Activated naive CD8-positive, alpha-beta T cell treated with anti-CD3 and anti-CD28 coated beads, Interleukin-2, amount 50 U/mL, for 16 hours (primary cell): ENCODE measurements at regions not wholly inside any gene's neighbourhood (a gene's known extent, or its start where the extent isn't known, plus 50 kb on each side); places are given as distances from the start of the nearest gene placed in this dataset.

Experiments used
- DNase-seq: peaks from one replicate; pipeline ENCODE4 v3.0.0-alpha.2; 2020; ENCODE audit warnings: low read depth, low spot score

- no peak for DNase-seq
Observed at GRCh38 chr5:74382123-74382855, 258.2 kb downstream of the ENC1 start.

- DNase-seq: no peak
Observed at GRCh38 chr5:74380193-74380592, 260.3 kb downstream of the ENC1 start.

- DNase-seq: no peak
Observed at GRCh38 chr5:74378464-74378863, 262.1 kb downstream of the ENC1 start.

DNA sequence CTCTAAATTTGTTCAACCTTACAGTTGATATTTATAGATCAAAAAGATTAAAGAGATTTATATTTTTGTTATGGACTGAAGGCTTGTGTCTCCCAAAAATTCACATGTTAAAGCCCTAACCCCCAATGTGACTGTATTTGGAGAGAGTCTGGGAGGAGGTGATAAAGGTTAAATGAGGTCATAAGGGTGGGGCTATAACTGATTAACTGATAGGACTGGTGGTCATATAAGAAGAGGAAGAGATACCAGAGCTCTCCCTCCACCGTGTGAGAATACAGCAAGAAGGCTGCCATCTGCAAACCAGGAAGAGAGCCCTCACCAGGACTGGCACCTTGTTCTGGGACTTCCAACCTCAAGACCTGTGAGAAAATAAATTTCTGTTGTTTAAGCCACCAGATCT, 264.3 kb downstream of the ENC1 start:
- no peak for DNase-seq

DNA sequence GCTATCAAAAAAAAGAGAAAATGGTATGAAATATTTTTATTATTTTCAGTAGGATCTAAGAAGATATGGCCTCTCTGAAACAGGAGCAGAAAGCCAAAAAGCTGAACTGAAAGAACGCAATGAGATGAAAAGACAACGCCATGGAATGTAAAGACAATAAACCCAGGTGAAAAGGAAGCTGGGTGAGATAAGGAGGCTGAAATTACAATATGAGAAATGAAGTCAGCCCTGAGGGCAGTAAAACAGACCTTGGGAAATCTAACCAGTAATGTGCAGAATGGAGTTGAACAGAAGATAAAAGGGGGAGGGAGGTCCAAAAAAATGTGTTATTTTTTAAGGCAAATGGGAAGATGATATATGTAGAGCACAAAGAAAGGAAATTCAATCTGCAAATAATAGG, 265.3 kb downstream of the ENC1 start:
- no peak for DNase-seq

GRCh38 chr5:74374656-74375055, 265.9 kb downstream of the ENC1 start:
- DNase-seq: no peak

- no peak for DNase-seq
Observed at GRCh38 chr5:74373076-74373475, 267.5 kb downstream of the ENC1 start.

DNA sequence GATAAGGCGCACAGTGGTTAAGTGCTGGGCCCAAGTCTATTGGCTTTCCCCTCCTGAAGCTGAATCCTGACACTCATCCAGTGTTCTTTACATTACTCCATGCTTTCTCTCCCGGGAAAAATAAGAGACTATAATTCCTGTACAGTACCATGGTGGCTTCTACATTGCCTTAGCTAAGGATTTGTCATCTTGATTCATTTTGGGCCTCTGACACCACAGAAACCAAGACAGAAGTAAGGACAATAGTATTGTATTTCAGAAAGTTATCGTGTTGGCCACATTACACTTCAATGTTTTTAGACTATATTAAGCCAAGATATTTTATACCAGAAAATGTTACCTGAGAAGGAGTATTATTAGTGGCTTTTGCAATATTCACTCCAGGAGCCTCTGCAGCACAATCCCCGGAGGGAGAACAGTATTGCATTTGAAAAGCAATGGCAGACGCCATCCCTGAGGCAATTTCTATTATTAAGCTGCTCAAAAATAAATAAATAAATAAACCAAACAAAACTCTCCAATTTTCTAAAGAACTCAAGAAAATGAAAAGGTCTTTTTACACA, 267.9 kb downstream of the ENC1 start:
- no peak for DNase-seq

- no peak for DNase-seq
Observed at GRCh38 chr5:74372051-74372450, 268.5 kb downstream of the ENC1 start.

GRCh38 chr5:74371621-74372020, 268.9 kb downstream of the ENC1 start:
- DNase-seq: no peak

GRCh38 chr5:74370168-74370567, 270.4 kb downstream of the ENC1 start:
- DNase-seq: no peak

DNA sequence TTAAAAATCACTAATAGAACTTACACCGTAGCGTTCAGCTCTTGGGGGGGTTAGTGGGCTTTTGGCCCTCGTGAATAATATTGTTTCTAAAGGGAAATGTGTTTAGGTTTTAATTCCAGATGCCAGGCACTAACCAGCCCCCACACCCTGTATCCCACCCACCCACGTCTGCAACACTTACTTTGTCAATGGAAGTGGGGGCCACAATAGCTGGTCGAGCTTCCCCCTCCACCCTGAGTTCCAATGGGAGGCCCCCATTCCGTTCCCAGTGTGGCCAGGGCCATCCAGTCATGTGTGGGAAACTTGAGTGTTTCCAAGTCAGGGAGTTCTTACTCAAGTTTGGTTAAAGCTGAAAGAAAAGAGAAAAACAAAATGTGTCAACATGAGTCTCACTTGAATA, 271.4 kb downstream of the ENC1 start:
- DNase-seq: no peak

GRCh38 chr5:74367934-74368333, 272.6 kb downstream of the ENC1 start:
- no peak for DNase-seq

GRCh38 chr5:74367241-74367733, 273.2 kb downstream of the ENC1 start:
- DNase-seq: no peak

- DNase-seq: no peak
Observed at GRCh38 chr5:74365723-74366122, 274.8 kb downstream of the ENC1 start.

DNA sequence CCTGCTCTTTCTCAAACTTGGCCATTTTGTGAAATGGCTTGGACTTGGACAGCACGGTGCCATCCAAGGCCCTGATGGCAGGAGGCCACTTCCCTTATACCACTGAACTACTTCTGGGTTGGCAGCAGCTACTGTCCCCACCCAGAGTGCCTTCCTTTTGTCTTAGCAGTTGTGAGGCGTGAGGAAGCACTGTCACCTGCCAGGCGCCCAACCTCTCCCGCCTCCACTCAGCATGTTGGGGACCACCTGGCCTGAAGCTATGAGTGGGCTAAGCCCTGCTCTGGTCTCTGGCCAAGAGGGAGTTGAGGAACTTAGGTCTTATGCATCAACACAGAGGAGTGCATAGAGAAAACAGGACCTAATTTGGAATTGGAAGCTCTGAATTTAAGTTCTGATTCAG, 276.0 kb downstream of the ENC1 start:
- DNase-seq: no peak

DNA sequence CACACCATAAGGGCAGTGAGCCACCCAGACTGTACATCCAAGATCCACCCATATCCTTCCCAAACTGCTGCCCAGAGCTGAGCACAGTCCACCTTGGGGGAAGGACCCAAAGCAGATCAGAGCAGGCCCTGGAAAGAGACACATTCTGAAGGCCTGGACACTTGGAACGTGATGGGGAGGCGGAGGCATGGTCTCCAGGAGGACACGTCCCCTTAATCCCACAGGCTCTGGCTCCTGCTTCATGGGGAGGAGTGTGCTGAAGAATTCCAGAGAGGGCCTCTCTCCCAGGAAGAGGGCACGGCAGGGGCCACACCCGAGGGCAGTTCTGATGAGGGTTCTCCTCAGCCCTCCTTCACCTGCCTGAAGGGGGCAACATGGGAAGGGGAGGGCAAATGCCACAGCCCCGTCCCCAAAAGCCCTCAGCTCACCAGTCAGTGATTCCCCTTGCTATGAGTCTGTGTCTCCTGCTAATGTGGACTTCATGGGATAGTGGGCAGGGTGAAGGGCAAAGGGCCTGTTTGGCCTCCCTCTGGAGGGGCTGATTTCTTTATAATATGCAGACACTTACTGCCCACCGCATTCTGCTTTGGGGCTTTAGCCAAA, 276.8 kb downstream of the ENC1 start:
- DNase-seq: no peak

DNA sequence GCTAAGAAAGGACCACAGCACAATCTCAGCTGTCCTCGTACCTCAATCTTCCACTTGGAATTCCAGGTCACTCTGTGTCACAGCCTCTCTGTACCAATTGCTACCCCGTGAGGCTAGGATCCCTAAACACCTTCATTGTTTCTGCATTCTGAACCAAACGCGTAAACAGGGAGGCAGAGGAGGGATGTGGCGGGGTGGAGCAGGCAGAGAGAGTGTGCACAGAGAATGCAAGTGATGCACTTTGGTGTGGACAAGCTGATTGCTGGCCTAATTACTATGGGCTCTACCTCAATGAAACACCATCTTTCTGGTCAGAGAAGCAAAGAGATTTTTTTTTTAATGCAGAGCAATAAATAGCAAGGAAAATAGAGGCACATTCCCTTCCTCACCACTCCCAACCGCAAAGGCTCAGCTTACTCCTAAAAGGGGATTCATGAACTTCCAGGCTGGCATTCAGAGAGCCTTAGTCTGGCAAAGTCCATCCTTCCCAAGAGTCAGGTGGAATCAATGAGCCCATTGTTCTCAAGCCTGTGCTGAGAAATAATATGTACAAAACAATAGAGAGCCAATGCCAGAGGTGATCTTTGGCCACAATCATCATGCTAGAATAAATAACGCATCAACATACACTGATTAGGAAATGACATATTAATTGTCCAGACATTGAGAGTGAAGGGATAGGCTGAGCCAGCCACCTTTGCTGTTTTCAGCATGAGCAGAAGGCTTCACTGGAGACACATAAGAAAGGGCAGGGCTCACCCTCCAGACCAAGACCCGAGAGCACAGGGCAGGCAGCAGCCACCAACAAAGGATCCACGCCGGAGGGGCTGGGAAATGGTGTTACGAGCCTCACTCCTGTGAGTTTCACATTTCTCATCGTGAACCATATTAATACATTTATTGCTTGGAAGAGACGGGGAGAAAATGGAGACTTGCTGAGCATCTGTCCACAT, 278.8 kb downstream of the ENC1 start:
- no peak for DNase-seq

DNA sequence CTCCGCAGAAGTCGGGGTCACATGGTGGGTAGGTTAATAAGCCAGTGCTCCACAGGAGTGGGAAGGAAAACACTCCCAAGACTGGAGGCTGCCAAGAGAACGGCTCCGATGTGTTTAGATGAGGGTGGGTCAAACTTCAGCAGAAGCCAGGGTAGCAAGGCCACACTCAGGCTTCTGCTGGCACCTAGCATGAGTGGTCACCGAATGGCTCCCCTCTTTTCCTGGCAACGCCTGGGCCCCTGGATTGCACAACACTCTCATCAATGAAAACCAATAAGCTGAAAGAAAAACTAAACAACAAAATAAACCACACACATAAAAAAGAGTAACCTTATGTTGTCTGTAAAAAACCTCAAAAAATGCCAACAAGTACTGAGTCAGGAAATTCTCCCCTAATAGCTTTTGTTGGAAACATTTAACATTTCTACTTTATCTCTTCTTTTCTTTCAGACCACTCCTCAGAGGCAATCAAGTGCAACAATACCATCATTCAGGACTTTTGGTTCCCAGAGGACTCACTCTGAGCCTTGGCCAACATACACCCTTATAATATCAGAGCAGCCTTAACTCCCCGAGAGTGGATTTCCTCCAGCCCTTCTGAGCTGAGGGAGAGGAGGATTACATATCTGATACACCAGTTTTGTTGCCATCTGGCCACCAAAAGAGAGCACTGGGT, 279.9 kb downstream of the ENC1 start:
- no peak for DNase-seq

DNA sequence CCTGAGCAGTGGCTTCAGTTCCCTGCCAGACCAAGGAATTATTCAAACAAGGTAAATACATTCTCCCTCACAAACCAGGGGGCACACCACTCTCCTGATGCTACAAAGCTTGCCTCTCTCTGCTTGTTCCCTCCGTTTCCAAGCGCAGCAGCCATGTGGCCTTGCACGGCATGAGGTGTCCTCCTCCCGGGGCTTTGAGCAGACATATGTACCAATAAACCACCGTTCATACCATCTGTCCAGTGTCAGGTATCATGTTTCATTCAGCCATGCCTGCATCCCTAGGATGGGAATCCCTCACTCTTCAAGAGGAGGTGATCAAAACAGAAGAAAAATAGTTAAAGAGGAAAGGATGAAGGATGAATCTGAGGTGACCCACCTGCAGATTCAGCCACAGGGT, 282.7 kb downstream of the ENC1 start:
- no peak for DNase-seq

DNA sequence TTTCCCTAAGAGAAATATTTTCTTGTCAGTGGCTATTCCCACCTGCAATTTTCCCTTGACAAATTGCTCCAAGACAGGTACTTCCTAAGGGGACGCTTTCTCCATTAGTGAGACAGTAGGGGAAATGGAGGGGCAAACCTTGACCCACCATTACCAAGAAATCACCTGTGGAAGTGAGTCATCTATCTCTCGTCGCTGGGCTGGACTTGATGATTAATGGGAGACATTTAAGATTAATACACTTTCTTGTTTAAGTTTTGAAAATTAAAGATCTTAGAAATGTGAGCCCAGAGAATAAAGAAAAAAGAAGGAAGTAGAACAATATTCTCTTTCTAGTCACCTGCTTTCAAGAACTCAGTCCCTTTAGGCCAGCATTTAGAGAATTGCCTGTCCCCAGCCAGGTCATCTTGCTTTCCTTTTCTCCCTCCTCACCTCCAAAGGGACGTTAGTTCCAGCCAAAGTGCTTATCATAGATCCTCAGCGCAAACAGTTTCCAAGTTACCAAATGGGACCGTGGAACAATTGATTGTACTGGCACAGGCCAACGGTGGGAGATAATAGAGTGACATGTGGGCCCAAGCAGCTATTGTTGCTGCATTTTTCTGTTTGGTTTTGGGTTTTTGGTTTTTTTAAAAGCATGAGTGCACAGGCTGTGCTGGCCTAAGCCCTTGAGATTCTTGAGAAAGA, 284.4 kb downstream of the ENC1 start:
- no peak for DNase-seq
